ENCODE measurements at regions not wholly inside any gene's neighbourhood (a gene's known extent, or its start where the extent isn't known, plus 50 kb on each side); places are given as distances from the start of the nearest gene placed in this dataset.

DNA sequence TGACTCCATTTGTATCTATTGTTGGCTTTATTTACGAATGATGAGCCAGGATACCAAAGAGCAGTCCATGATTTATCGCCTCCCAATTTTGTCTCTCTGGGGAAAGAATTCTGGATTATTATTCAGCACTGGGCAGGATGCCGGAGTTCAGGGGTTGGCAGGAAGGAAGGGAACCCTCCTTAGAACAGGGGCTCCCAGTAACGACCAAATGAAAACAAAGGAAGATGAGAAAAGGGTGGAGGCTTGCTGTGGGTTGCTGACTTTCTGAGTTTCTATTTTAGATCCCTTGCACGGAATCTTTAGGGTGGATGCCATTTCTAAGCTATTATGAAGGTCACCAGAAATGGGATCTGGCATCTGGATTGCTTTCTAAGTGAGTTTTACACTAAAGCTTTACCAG is 231.2 kb upstream of the LYPLAL1 start:
- no peak overlapping the region for H3K4me3 Mint-ChIP-seq
- H3K36me3 Mint-ChIP-seq (ENCODE audit: low read depth) = peaks cover 6% of the 10 kb centered on the region
- H3K27me3 Mint-ChIP-seq (ENCODE audit: low read depth) = no peaks in the 10 kb centered on the region
- H3K9me3 Mint-ChIP-seq = peaks cover 23% of the 10 kb centered on the region
- H3K4me1 Mint-ChIP-seq = no peaks in the 10 kb centered on the region
- TF ChIP-seq, protein P1, sequence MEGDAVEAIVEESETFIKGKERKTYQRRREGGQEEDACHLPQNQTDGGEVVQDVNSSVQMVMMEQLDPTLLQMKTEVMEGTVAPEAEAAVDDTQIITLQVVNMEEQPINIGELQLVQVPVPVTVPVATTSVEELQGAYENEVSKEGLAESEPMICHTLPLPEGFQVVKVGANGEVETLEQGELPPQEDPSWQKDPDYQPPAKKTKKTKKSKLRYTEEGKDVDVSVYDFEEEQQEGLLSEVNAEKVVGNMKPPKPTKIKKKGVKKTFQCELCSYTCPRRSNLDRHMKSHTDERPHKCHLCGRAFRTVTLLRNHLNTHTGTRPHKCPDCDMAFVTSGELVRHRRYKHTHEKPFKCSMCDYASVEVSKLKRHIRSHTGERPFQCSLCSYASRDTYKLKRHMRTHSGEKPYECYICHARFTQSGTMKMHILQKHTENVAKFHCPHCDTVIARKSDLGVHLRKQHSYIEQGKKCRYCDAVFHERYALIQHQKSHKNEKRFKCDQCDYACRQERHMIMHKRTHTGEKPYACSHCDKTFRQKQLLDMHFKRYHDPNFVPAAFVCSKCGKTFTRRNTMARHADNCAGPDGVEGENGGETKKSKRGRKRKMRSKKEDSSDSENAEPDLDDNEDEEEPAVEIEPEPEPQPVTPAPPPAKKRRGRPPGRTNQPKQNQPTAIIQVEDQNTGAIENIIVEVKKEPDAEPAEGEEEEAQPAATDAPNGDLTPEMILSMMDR (IDR thresholded peaks at IDR 0.05; ENCODE audit: unreplicated experiment in 3 of 3) = no peak
- no peak overlapping the region for H3K27ac Mint-ChIP-seq

DNA sequence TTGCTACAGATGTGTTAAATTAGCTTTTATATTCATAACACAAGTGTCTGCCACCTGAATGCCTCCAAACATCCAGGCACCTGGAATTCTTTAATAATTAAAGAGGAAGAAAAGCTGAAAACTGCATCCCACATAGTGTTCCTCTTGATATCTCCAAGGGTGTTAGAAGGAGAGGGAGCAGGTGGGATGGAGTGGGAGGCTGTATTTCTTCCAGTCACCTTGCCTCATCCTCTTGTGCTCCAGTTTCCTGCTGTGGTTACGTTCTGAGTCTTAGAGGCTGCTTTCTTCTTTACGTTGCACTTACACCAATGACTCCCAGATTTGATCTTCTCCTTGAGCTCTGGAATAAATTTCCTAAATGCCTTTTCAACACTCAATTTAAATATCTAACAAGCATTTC is 230.3 kb upstream of the LYPLAL1 start:
- TF ChIP-seq, protein P1 (IDR thresholded peaks at IDR 0.05; ENCODE audit: unreplicated experiment in 3 of 3) = no peak
- no peaks in the 10 kb centered on the region for H3K27me3 Mint-ChIP-seq (ENCODE audit: low read depth)

DNA sequence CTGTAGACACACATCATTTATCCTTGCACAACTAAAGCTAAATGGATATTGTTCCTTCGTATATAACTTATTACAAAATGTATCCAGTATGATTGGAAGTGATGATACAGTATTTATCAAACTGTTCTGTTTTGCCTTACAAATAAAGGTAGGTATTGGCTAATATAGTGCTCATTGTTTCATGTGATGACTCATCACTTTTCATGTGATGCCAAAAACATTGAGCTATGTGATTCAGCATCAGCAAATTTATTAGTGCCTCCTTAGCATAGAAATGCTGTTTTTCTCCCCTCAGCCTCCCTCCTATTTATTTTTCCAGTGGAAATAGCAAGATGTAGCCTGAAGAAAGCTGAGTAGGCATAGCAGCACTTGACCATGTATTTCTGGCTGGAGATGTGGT is 228.6 kb upstream of the LYPLAL1 start:
- Mint-ChIP-seq H3K36me3 (ENCODE audit: low read depth) (no peaks in the 10 kb centered on the region), H3K9me3 (peaks cover 10% of the 10 kb centered on the region), H3K4me3 (no peak overlapping the region), H3K27ac (no peak overlapping the region), H3K27me3 (ENCODE audit: low read depth) (no peaks in the 10 kb centered on the region), H3K4me1 (no peaks in the 10 kb centered on the region)
- TF ChIP-seq, protein P1 (IDR thresholded peaks at IDR 0.05; ENCODE audit: unreplicated experiment in 3 of 3) = no peak

More for the DNA sequence above, 230.3 kb upstream of the LYPLAL1 start:
- H3K36me3 Mint-ChIP-seq (ENCODE audit: low read depth) = peaks cover 6% of the 10 kb centered on the region
- H3K9me3 Mint-ChIP-seq = peaks cover 20% of the 10 kb centered on the region
- no peak overlapping the region for H3K4me3 Mint-ChIP-seq
- H3K4me1 Mint-ChIP-seq = no peaks in the 10 kb centered on the region
- H3K27ac Mint-ChIP-seq = no peak overlapping the region

DNA sequence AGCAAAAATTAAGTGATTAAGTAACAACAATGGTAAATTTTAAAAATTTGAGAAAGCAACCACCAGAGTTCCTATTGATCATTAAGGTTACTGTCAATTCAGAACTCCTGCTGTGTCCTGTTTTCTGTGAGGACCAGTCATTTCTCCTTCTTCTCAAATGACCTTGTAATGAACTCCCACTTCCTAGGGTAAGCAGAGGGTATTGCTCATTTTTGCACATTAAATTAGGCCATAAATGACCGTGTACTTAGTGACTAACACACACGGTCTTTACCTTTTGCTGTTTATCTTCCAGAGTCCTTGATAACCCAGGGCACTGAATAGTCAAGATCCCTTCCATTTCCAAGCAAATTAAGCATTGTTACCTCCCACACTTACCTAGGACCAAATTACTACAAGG is 227.5 kb upstream of the LYPLAL1 start:
- H3K27me3 Mint-ChIP-seq (ENCODE audit: low read depth) = no peaks in the 10 kb centered on the region
- TF ChIP-seq, protein P1 (IDR thresholded peaks at IDR 0.05; ENCODE audit: unreplicated experiment in 3 of 3) = no peak
- no peak overlapping the region for H3K27ac Mint-ChIP-seq
- no peaks in the 10 kb centered on the region for H3K4me1 Mint-ChIP-seq
- H3K4me3 Mint-ChIP-seq = no peak overlapping the region
- peaks cover 3% of the 10 kb centered on the region for H3K9me3 Mint-ChIP-seq
- no peaks in the 10 kb centered on the region for H3K36me3 Mint-ChIP-seq (ENCODE audit: low read depth)

DNA sequence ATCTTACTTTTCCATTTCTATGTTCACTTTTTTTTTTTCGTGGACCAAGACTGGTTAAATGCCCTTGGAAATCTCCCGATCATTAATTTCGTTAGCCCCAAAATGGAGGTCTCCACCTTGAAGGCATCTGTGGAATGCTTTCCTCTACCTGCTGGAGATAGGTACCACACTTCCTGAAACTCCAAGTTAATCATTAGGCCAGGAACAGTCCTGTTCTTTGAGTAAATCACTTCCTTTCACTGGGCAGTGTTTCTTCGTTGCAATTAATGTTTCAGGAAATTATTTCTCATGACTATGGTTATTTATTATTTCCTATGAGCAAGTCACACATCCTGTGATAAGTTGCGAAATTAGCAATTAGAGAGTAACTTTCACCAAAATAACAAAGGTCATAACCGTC is 225.2 kb upstream of the LYPLAL1 start:
- no peaks in the 10 kb centered on the region for H3K36me3 Mint-ChIP-seq (ENCODE audit: low read depth)
- H3K4me3 Mint-ChIP-seq = no peak overlapping the region
- no peaks in the 10 kb centered on the region for H3K9me3 Mint-ChIP-seq

DNA sequence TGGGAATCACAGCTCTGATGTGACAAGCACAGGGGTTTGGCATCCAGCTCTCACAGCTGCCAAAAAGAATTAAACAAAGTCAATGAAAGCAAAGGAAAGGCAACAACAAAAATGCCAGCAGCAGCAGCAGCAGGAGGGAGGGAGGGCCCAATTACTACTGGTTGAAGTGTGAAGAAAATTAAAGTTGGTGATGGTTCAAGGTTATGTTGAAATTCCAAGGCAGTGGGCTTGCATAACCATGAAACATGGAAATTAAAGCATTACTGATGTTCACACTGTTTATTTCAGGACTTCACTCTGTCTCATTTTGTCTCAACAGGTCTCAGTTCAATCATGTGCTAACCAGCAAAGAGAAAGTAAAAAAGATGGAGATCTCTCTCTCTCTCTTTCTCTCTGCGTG is 220.3 kb upstream of the LYPLAL1 start:
- TF ChIP-seq, protein P1 (IDR thresholded peaks at IDR 0.05; ENCODE audit: unreplicated experiment in 3 of 3) = no peak
- no peak overlapping the region for H3K4me3 Mint-ChIP-seq
- no peaks in the 10 kb centered on the region for H3K27me3 Mint-ChIP-seq (ENCODE audit: low read depth)
- H3K4me1 Mint-ChIP-seq = no peaks in the 10 kb centered on the region
- no peaks in the 10 kb centered on the region for H3K36me3 Mint-ChIP-seq (ENCODE audit: low read depth)
- H3K27ac Mint-ChIP-seq = no peak overlapping the region
- peaks cover 3% of the 10 kb centered on the region for H3K9me3 Mint-ChIP-seq

More for the DNA sequence above, 225.2 kb upstream of the LYPLAL1 start:
- Mint-ChIP-seq H3K27ac (peak overlapping the region in 1 of 3 experiments; percentile 31), H3K4me1 (no peaks in the 10 kb centered on the region), H3K27me3 (ENCODE audit: low read depth) (no peaks in the 10 kb centered on the region)
- TF ChIP-seq, protein P1 (IDR thresholded peaks at IDR 0.05; ENCODE audit: unreplicated experiment in 3 of 3) = no peak

Measured in nephron (organoid).